ENCODE measurements at regions not wholly inside any gene's neighbourhood (a gene's known extent, or its start where the extent isn't known, plus 50 kb on each side); places are given as distances from the start of the nearest gene placed in this dataset.
"Not testable (repeated sequence)": the region's sequence is repeated elsewhere in the genome, so short reads cannot be mapped to it uniquely, and the experiment has no call there.

GRCh38 chr4:158122501-158122900 is 50.3 kb downstream of the GASK1B start:
- no peak for DNase-seq (ENCODE audit: low spot score)
- ATAC-seq = no peak
- intact Hi-C loops (cut with DNase I) = no loop called here

GRCh38 chr4:158121161-158121579 is 51.7 kb downstream of the GASK1B start:
- DNase-seq (ENCODE audit: low spot score) (no peak), ATAC-seq (peak; percentile 92)
- intact Hi-C loops (cut with DNase I) = no loop called here

- intact Hi-C loops (cut with DNase I); DNase-seq (ENCODE audit: low spot score): not testable (repeated sequence)
- ATAC-seq = peak; percentile 93
Measured at GRCh38 chr4:158120645-158121151, 52.1 kb downstream of the GASK1B start.

DNA sequence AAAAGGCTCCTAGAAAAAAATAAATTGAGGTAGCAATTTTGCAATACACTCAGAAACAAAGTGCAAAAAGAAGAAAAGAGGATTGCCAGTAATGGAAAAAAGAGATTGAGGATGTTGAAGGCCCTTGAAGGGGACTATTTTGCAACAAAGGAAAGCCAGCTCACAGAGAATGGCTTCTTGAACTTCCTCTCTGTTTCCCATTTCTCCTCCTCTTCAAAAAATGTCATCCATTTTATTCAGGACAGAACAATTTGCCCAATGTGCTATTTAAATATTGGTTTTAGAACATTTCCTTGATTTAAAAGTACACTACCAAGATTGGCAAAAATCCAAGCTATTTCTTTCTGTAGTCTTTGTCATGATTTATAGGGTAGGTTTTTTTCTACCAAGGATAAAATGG is 60.2 kb downstream of the GASK1B start:
- ATAC-seq = no peak
- intact Hi-C loops (cut with DNase I) = no loop called here
- no peak for DNase-seq (ENCODE audit: low spot score)

DNA sequence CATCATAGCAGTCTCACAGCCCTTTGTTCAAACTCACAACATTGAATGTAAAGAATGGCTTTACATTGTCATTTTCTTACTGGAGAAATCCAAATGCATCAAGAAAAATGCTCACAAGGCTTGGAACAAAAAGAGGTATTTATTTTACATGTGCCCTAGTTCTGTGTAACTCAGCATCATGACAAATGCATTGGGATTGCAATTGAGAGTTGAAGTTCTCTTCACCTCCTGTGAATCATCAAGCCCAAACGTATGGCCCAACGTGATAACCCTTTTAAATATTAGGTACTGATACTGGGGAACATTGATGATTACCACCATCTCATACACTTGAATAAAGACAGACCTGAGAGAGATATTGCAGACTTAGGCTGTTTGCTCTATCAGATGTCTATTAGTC is 61.6 kb downstream of the GASK1B start:
- ATAC-seq (no peak), DNase-seq (ENCODE audit: low spot score) (no peak)
- intact Hi-C loops (cut with DNase I) = no loop called here

- intact Hi-C loops (cut with DNase I) = no loop called here
- DNase-seq (ENCODE audit: low spot score) = no peak
Measured at GRCh38 chr4:158102904-158103303, 69.9 kb downstream of the GASK1B start.

DNA sequence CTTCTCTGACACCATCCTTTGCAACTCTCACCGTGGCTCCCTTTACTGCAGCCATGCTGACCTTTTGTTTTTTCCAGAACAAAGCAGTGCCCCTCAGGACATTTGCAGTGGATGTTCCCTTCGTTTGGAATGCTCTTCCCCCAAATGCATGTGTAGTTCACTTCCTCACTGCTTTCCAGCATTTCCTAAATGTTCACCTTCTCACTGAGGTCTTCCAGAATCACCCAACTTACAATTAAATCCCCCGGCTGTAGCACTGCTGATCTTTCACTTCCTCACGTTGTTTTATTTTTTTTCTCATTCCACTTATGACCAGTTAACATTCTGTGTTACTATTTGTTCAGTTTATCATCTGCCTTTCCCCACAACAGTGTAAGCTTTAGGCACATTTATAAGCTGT is 73.1 kb downstream of the GASK1B start:
- intact Hi-C loops (cut with DNase I) = no loop called here
- ATAC-seq = no peak
- no peak for DNase-seq (ENCODE audit: low spot score)

More at GRCh38 chr4:158102904-158103303, 69.9 kb downstream of the GASK1B start:
- ATAC-seq = no peak

DNA sequence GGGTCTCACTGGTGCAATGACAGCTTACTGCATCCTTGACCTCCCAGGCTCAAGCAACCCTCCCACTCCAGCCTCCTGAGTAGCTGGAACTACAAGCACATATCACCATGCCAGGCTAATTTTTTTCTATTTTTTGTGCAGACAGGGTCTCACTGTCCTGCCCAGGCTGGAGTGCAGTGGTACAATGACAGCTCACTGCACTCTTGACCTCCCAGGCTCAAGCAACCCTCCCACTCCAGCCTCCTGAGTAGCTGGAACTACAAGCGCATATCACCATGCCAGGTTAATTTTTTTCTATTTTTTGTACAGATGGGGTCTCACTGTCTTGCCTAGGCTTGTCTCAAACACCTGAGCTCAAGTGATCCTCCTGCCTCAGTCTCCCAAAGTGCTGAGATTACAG is 74.0 kb downstream of the GASK1B start:
- ATAC-seq (no peak), DNase-seq (ENCODE audit: low spot score) (no peak)
- intact Hi-C loops (cut with DNase I) = no loop called here

DNA sequence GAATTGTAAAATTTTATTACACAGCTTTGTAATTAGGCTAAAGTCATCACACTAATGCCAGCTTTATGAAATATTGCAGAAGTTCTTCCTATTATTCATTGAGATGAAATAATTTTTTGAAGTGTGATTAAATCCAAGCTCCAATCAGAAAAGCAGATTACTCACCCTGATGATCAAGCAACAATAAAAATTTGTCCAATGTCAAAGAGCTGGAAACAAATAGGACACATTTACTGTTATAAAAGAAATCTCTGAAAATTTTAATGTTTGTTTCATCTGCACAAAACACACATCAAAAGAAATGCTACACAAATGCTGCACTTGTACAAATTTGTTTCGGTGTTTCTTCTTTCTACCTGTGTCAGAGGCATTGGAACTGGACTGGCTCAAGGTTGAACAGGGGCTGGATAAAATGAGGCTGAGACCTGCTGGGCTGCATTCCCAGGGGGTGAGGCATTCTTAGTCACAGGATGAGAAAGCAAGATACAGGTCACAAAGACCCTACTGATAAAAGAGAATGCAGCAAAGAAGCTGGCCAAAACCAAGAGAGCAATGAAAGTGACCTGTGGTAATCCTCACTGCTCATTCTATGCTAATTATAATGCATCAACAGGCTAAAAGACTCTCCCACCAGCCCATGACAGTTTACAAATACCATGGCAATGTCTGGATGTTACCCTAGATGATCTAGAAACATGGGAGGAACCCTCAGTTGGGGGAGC is 78.3 kb downstream of the GASK1B start:
- intact Hi-C loops (cut with DNase I) = no loop called here
- ATAC-seq (no peak), DNase-seq (ENCODE audit: low spot score) (no peak)

GRCh38 chr4:158090323-158090722 is 82.5 kb downstream of the GASK1B start:
- intact Hi-C loops (cut with DNase I) = no loop called here
- DNase-seq (ENCODE audit: low spot score) (no peak), ATAC-seq (no peak)

DNA sequence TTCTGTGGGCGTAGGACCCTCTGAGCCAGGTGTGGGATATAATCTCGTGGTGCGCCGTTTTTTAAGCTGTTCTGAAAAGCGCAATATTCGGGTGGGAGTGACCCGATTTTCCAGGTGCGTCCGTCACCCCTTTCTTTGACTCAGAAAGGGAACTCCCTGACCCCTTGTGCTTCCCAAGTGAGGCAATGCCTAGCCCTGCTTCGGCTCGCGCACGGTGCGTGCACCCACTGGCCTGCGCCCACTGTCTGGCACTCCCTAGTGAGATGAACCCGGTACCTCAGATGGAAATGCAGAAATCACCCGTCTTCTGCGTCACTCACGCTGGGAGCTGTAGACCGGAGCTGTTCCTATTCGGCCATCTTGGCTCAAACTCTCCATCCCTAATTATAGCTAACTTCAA is 82.9 kb downstream of the GASK1B start:
- ATAC-seq; intact Hi-C loops (cut with DNase I); DNase-seq (ENCODE audit: low spot score): not testable (repeated sequence)

- intact Hi-C loops (cut with DNase I) = no loop called here
- DNase-seq (ENCODE audit: low spot score) (no peak), ATAC-seq (peak; percentile 65)
Measured at GRCh38 chr4:158080354-158080753, 92.5 kb downstream of the GASK1B start.

- DNase-seq (ENCODE audit: low spot score) = no peak
- ATAC-seq = peak; percentile 70
- intact Hi-C loops (cut with DNase I) = no loop called here
Measured at GRCh38 chr4:158079661-158080060, 93.2 kb downstream of the GASK1B start.

- intact Hi-C loops (cut with DNase I) = no loop called here
- DNase-seq (ENCODE audit: low spot score) = no peak
- ATAC-seq = no peak
Measured at GRCh38 chr4:158077835-158078234, 95.0 kb downstream of the GASK1B start.

- no peak for ATAC-seq
- intact Hi-C loops (cut with DNase I) = no loop called here
Measured at GRCh38 chr4:158074851-158075250, 98.0 kb downstream of the GASK1B start.

DNA sequence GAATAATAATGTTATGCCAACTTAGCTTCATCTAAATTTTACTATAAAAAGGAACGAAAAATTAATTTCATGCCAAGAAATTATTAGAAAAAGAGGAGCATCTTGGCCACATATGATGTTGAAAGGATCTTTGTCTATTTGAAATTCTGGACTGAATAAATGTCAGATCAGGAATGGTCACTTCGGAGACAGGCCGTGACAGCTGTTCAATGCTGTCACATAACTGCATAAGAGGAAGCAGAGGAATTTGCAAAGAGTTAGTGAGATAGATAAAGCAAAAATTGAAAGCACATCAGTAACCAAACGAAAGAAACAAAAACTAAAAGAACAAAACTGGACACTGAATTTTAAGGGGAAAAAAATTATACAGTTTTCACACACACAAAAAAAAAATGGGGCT is 100.9 kb downstream of the GASK1B start:
- no peak for ATAC-seq
- intact Hi-C loops (cut with DNase I) = no loop called here
- no peak for DNase-seq (ENCODE audit: low spot score)

More at GRCh38 chr4:158074851-158075250, 98.0 kb downstream of the GASK1B start:
- DNase-seq (ENCODE audit: low spot score) = no peak

- intact Hi-C loops (cut with DNase I) = no loop called here
- no peak for DNase-seq (ENCODE audit: low spot score)
- no peak for ATAC-seq
Measured at GRCh38 chr4:158068068-158068467, 104.8 kb downstream of the GASK1B start.

GRCh38 chr4:158067646-158068045 is 105.2 kb downstream of the GASK1B start:
- ATAC-seq = no peak
- no peak for DNase-seq (ENCODE audit: low spot score)
- intact Hi-C loops (cut with DNase I) = no loop called here

DNA sequence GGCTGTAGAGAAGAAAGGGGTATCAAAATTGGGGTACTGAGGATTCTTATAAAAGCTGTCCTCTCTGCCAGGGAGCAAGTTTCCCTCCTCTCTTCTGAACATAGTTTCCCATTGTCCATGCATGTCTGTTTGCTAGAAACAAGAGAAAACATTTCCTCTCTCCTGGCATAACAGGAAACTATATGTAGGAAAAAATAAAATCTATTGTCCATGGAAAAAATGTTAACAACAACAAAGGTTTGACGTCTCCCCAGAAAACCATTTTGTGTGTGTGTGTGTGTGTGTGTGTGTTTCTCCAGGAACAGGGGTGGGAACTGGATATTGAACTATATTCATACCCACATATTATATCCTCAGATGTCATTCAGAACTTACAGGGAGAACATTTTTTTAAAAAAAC is 107.2 kb downstream of the GASK1B start:
- no peak for ATAC-seq
- DNase-seq (ENCODE audit: low spot score) = no peak
- intact Hi-C loops (cut with DNase I) = no loop called here

DNA sequence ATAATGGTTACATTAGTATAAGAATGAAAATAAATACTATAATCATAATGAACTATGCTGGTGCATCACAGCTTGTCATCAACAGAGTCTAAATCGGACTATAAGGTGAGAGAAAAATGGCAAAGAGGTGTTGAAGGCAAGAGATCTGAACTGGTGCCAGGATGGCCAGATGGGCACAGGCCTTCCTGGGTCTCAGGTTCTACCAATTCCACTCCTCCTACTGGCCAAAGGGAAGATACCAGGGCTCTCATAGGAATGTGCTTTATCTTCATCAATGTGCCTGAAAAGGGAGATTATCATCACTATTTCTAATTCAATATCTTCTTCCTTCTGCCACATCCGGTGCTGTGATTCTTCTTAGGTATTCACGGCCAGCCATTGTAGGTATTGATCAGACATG is 107.6 kb downstream of the GASK1B start:
- ATAC-seq (no peak), DNase-seq (ENCODE audit: low spot score) (no peak)
- intact Hi-C loops (cut with DNase I) = no loop called here

DNA sequence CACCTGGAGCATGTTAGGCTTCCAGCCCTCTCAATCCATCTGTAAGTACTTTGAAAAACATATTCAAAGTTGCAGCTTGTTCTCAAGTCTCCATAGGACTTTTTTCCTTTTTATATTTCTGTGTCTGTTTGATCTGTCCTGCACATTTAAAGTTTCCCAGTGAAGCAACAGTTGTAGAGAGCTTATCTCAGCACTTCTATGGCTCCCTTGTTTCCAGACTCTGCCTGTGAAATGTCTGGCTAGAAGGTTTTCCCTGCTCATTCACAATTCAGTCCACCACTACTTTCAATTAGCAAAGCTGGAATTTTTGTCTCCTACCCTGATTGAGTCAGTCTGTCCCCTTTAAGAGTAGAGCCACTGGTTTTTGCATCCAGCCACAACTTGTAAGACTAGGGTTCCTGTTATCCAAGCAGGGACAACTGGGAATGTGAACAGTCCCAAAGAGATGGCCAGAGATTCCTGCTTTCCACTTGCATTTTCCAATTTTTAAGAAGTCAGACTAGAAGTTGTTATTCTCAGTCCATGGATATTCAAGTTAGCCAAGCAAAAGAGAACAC is 116.1 kb downstream of the GASK1B start:
- DNase-seq (ENCODE audit: low spot score) = no peak
- intact Hi-C loops (cut with DNase I) = no loop called here
- ATAC-seq = no peak

Measured in sciatic nerve (tissue), 2 donors.